Erythroblast (primary cell): ENCODE measurements at regions not wholly inside any gene's neighbourhood (a gene's known extent, or its start where the extent isn't known, plus 50 kb on each side); places are given as distances from the start of the nearest gene placed in this dataset.

ENCODE experiments used
- GATA1 ChIP-seq: IDR thresholded peaks from 2 replicates; pipeline ENCODE4 v1.6.1; 2011; ENCODE audit warnings: low read depth, mild to moderate bottlenecking, control low read depth, low read length, moderate library complexity
- POLR2A ChIP-seq: IDR thresholded peaks from 2 replicates; pipeline ENCODE4 v1.6.1; 2011; ENCODE audit warnings: mild to moderate bottlenecking, low read length

DNA sequence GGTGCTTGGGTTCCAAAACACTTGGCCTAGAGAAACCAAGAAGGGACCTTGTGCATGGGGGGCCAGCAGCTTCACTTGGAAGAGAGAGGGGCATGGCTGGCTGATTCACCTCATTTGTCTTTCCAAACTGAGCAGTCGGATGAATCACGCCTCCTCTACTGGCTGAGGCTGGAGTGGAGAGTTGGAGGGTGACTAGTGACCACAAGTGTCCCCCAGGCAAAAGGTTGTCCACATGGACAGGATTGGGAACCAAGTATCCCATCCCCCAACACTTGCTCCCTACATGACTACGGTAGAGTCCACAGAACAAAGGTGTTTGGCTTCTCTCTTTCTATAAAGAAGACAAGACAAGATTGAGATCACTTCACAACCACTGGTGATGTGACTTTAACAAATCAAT lies 875.6 kb downstream of the QKI start:
- TF ChIP-seq POLR2A (no peak), GATA1 (no peak)
